Panc1 (cell line): ENCODE measurements at regions not wholly inside any gene's neighbourhood (a gene's known extent, or its start where the extent isn't known, plus 50 kb on each side); places are given as distances from the start of the nearest gene placed in this dataset.

Experiments used
- CTCF ChIP-seq: fragments of 450-650 bp; IDR thresholded peaks from 2 replicates; pipeline ENCODE4 v1.5.1; 2017; ENCODE audit warnings: mild to moderate bottlenecking
- POLR2AphosphoS5 ChIP-seq: IDR thresholded peaks from 2 replicates; pipeline ENCODE4 v1.6.1; 2012; ENCODE audit warnings: mild to moderate bottlenecking, low read depth, low read length, moderate library complexity
- SIN3A ChIP-seq: IDR thresholded peaks from 2 replicates; pipeline ENCODE4 v1.6.1; 2012; ENCODE audit warnings: low read depth, mild to moderate bottlenecking, low read length, moderate library complexity, borderline replicate concordance; ENCODE audit not compliant: insufficient read depth
- TCF7L2 ChIP-seq: IDR thresholded peaks from 2 replicates; pipeline ENCODE4 v1.6.1; 2011; ENCODE audit warnings: mild to moderate bottlenecking, low read depth, low read length, inconsistent platforms

- no peak for TF ChIP-seq CTCF
- TF ChIP-seq POLR2AphosphoS5, result no peak
- TF ChIP-seq SIN3A, result no peak
- TF ChIP-seq TCF7L2, result no peak
Observed at GRCh38 chr1:168442931-168443330, 100.9 kb downstream of the XCL2 start.
